Activated CD8-positive, alpha-beta T cell treated with anti-CD3 and anti-CD28 coated beads for 36 hours (primary cell): ENCODE measurements at regions not wholly inside any gene's neighbourhood (a gene's known extent, or its start where the extent isn't known, plus 50 kb on each side); places are given as distances from the start of the nearest gene placed in this dataset.
"Not testable (repeated sequence)": the region's sequence is repeated elsewhere in the genome, so short reads cannot be mapped to it uniquely, and the experiment has no call there.

ENCODE experiments used
- ATAC-seq: fragments of 200-7000 bp; cut with Tn5 transposase; one replicate; pipeline ENCODE4 v1.10.0; 2021; ENCODE audit warnings: mild to moderate bottlenecking, moderate library complexity
- CTCF ChIA-PET: fragments of 350-600 bp; sonication (Branson Sonifier 250); formaldehyde crosslinking; loops from one replicate; lab custom pipeline; 2021; ENCODE audit warnings: antibody characterized with exemption; lab: Charles Lee
- POLR2A ChIA-PET: fragments of 350-600 bp; sonication (Branson Sonifier 250); formaldehyde crosslinking; loops from one replicate; lab custom pipeline; 2021; ENCODE audit warnings: antibody characterized with exemption; lab: Charles Lee
- DNase-seq: peaks from one replicate; pipeline ENCODE4 v3.0.0-alpha.2; 2020
- H3K27ac Mint-ChIP-seq: one replicate; pipeline ENCODE4 v1.8.0; 2021; ENCODE audit warnings: mild to moderate bottlenecking, mixed read lengths
- H3K27me3 Mint-ChIP-seq: one replicate; pipeline ENCODE4 v1.8.0; 2021; ENCODE audit warnings: mixed read lengths
- H3K36me3 Mint-ChIP-seq: one replicate; pipeline ENCODE4 v1.8.0; 2021; ENCODE audit warnings: low read depth, mixed read lengths
- H3K4me1 Mint-ChIP-seq: one replicate; pipeline ENCODE4 v1.8.0; 2021; ENCODE audit warnings: low read depth, mixed read lengths
- H3K4me3 Mint-ChIP-seq: one replicate; pipeline ENCODE4 v1.8.0; 2021; ENCODE audit warnings: mild to moderate bottlenecking, moderate library complexity, mixed read lengths
- H3K9me3 Mint-ChIP-seq: one replicate; pipeline ENCODE4 v1.8.0; 2021; ENCODE audit warnings: mixed read lengths
- intact Hi-C: fragments of 100-400 bp; cut with micrococcal nuclease; formaldehyde crosslinking; loops from one replicate; pipeline ENCODE4 v1.10.0; 2022
- TF ChIP-seq, protein P1 (sequence below): fragments of 200-600 bp; IDR thresholded peaks from one replicate; pipeline ENCODE4 v1.8.0; 2022; ENCODE audit warnings: antibody characterized with exemption, mild to moderate bottlenecking

DNA sequence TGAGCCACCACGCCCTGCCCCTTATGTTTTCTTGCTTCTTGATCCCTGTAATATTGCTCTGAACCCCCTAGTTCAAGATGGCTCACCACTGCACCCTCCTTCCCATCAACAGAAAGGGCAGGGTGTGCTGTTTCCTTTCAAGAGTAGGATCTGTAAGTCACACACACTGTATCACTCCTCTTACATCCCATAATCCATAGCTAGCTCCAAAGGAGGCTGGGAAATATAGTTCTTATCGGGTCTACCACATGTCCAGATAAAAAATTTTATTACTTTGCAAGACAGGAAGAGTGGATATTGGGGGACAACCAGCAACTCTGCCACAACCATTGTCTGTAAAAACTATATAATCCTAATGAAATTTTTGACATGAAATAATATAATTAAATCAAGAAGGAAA is 79.6 kb downstream of the C9orf50 start:
- POLR2A ChIA-PET: interaction anchor here (0.5 kb wide), 1 partner anchor 19 kb away, joined by 3 read pairs; no protein-coding TSS in a partner anchor

DNA sequence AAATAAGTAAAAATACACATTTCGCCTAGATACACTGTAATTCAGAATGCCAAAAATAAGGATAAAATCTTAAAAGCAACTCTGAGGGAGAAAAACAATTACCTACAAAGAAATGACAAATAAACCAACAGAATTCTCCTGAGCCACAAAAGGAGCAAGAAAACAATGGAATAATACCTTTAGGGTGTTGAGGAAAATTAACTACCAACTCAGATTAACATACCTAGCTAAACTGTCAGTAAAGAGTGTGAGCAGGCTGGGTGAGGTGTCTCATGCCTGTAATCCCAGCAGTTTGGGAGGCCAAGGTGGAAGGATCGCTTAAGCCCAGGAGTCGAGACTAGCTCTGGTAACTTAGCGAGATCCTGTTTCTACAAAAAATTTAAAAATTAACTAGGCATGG is 81.5 kb downstream of the C9orf50 start:
- Mint-ChIP-seq H3K27ac (no peak overlapping the region), H3K4me3 (no peak overlapping the region), H3K36me3 (peaks cover 1% of the 10 kb centered on the region), H3K27me3 (peaks cover 2% of the 10 kb centered on the region), H3K9me3 (peaks cover 10% of the 10 kb centered on the region), H3K4me1 (no peaks in the 10 kb centered on the region)
- intact Hi-C loops: no loop called here
- TF ChIP-seq, protein P1, sequence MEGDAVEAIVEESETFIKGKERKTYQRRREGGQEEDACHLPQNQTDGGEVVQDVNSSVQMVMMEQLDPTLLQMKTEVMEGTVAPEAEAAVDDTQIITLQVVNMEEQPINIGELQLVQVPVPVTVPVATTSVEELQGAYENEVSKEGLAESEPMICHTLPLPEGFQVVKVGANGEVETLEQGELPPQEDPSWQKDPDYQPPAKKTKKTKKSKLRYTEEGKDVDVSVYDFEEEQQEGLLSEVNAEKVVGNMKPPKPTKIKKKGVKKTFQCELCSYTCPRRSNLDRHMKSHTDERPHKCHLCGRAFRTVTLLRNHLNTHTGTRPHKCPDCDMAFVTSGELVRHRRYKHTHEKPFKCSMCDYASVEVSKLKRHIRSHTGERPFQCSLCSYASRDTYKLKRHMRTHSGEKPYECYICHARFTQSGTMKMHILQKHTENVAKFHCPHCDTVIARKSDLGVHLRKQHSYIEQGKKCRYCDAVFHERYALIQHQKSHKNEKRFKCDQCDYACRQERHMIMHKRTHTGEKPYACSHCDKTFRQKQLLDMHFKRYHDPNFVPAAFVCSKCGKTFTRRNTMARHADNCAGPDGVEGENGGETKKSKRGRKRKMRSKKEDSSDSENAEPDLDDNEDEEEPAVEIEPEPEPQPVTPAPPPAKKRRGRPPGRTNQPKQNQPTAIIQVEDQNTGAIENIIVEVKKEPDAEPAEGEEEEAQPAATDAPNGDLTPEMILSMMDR: no peak
- ATAC-seq (no peak), DNase-seq (no peak)
- ChIA-PET POLR2A (no interaction called here), CTCF (interaction anchor here (0.7 to 1.2 kb wide), 2 partner anchors 9 to 348 kb away, joined by 3 to 4 read pairs; no protein-coding TSS in a partner anchor)

More for the DNA sequence above, 79.6 kb downstream of the C9orf50 start:
- Mint-ChIP-seq H3K4me1 (no peaks in the 10 kb centered on the region), H3K36me3 (peaks cover 1% of the 10 kb centered on the region), H3K27me3 (peaks cover 9% of the 10 kb centered on the region), H3K9me3 (peaks cover 10% of the 10 kb centered on the region), H3K4me3 (no peak overlapping the region), H3K27ac (no peak overlapping the region)
- ATAC-seq (no peak), DNase-seq (no peak)
- intact Hi-C loops: no loop called here
- CTCF ChIA-PET: no interaction called here
- TF ChIP-seq, protein P1: no peak

DNA sequence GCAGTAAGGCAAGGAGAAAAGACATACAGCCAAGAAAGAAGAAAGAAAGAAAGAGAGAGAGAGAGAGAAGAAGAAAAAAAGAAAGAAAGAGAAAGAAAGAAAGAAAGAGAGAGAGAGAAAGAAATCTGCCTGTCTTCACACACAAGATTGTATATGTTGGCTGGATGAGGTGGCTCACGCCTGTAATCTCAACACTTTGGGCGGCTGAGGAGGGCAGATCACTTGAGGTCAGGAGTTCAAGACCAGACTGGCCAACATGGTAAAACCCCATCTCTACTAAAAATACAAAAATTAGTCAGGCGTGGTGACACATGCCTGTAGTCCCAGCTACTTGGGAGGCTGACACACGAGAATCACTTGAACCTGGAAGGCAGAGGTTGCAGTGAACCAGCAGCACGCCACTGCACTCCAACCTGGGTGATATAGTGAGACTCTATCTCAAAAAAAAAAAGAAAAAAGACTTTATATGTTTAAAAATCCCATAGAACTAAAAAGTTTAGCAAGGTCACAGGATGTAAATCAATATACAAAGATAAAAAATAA is 89.0 kb downstream of the C9orf50 start:
- H3K4me1 Mint-ChIP-seq, H3K9me3 Mint-ChIP-seq, H3K27me3 Mint-ChIP-seq, intact Hi-C loops, H3K4me3 Mint-ChIP-seq, POLR2A ChIA-PET, H3K36me3 Mint-ChIP-seq, H3K27ac Mint-ChIP-seq: not testable (repeated sequence)
- DNase-seq: peak; percentile 24
- CTCF ChIA-PET: interaction anchor here (1.2 kb wide), 1 partner anchor 93 kb away, joined by 3 read pairs; no protein-coding TSS in a partner anchor
- ATAC-seq: peak; percentile 47

DNA sequence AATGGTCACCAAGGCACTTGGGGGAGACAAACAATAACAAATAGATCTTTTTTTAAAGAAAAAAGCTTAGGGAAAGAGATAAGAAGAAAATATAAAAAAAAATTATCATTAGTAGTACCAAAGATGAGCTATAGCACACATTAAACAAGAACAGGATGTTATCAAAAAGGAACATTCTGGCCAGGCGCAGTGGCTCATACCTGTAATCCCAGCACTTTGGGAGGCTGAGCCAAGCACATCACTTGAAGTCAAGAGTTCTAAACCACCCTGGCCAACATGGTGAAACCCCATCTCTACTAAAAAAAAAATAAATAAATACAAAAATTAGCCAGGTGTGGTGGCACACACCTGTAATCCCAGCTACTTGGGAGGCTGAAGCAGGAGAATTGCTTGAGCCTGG is 92.9 kb downstream of the C9orf50 start:
- CTCF ChIA-PET, ATAC-seq, H3K4me3 Mint-ChIP-seq, H3K4me1 Mint-ChIP-seq, H3K9me3 Mint-ChIP-seq, H3K27me3 Mint-ChIP-seq, intact Hi-C loops, DNase-seq, H3K27ac Mint-ChIP-seq, H3K36me3 Mint-ChIP-seq: not testable (repeated sequence)
- POLR2A ChIA-PET: interaction anchor here (0.6 to 0.8 kb wide), 2 partner anchors 64 to 102 kb away, joined by 3 to 5 read pairs; no protein-coding TSS in a partner anchor

DNA sequence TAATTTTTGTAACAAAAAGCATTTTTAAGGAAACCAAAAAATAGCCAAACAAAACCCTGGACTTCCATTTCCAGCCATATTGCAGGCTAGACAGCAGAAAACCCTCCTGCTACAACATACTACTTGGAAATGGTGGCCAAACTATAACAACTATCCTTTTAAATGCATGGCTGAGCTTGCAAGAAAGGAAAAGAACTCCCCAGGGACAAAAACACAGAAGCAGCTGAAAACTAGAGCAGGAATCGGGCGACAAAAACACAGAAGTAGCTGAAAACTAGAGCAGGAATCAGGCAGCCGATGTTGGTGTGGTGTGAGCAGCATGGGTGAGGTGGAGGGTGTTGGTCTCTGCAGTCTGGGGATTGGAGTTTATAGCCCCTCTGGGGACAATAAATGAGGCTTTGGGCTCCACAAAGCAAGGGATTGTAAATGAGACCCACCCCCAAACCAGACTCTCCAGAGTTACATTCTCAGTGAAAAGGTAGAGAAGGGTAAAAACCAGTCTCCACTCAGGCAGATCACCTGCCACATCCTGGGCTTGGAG is 95.2 kb downstream of the C9orf50 start:
- Mint-ChIP-seq H3K4me1 (peaks cover 3% of the 10 kb centered on the region), H3K9me3 (peaks cover 2% of the 10 kb centered on the region), H3K4me3 (no peak overlapping the region), H3K36me3 (no peaks in the 10 kb centered on the region), H3K27ac (no peak overlapping the region), H3K27me3 (peaks cover 2% of the 10 kb centered on the region)
- ChIA-PET CTCF (no interaction called here), POLR2A (interaction anchor here (0.9 to 1.5 kb wide), 3 partner anchors 11 to 35 kb away, joined by 3 to 5 read pairs (median 3); no protein-coding TSS in a partner anchor)
- no peak for DNase-seq
- ATAC-seq: no peak
- TF ChIP-seq, protein P1: no peak
- intact Hi-C loops: no loop called here
